Astrocyte of the cerebellum (primary cell): ENCODE measurements at regions not wholly inside any gene's neighbourhood (a gene's known extent, or its start where the extent isn't known, plus 50 kb on each side); places are given as distances from the start of the nearest gene placed in this dataset.

Source experiments
- DNase-seq: peaks from one replicate; pipeline ENCODE4 v3.0.0-alpha.2; 2011; ENCODE audit warnings: low read depth
- H3K4me3 ChIP-seq: 2 replicates; pipeline ENCODE4 v1.5.1; 2011; ENCODE audit warnings: mild to moderate bottlenecking, low read depth, low read length, moderate library complexity
- in situ Hi-C: cut with HindIII; loops from 2 replicates; pipeline ENCODE4 v1.10.0; 2017; ENCODE audit warnings: low sequenced_read_pairs
- TF ChIP-seq, protein P1 (sequence below): IDR thresholded peaks from 2 replicates; pipeline ENCODE4 v1.5.1; 2012; ENCODE audit warnings: low read length, low read depth, moderate library complexity, mild to moderate bottlenecking; ENCODE audit errors: missing control alignments

DNA sequence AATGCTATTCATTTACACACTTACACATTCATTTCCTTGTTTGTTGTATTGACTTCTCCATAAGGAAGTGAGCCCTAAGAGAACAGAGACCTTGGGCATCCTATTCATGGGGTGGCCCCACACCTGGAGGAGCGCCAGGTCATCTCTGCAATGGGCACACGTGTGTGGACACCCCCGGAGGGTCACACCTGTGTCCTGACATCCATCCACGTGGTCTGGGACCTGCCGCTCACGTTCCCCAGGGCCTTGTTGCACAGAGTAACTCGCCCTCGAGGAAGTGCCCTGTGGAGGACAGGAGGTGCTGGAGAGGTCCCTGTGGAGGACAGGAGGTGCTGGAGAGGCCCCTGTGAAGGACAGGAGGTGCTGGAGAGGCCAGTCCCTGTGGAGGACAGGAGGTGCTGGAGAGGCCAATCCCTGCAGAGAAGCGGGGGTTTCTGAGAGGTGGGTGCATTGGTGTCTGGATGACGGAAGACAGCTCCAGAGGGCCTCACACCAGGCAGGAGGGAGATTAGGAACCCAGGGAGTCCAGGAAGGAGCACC lies 73.2 kb upstream of the GPC1 start:
- TF ChIP-seq, protein P1, sequence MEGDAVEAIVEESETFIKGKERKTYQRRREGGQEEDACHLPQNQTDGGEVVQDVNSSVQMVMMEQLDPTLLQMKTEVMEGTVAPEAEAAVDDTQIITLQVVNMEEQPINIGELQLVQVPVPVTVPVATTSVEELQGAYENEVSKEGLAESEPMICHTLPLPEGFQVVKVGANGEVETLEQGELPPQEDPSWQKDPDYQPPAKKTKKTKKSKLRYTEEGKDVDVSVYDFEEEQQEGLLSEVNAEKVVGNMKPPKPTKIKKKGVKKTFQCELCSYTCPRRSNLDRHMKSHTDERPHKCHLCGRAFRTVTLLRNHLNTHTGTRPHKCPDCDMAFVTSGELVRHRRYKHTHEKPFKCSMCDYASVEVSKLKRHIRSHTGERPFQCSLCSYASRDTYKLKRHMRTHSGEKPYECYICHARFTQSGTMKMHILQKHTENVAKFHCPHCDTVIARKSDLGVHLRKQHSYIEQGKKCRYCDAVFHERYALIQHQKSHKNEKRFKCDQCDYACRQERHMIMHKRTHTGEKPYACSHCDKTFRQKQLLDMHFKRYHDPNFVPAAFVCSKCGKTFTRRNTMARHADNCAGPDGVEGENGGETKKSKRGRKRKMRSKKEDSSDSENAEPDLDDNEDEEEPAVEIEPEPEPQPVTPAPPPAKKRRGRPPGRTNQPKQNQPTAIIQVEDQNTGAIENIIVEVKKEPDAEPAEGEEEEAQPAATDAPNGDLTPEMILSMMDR: no peak
- in situ Hi-C loops: no loop called here
- DNase-seq: no peak
- H3K4me3 ChIP-seq: no peak overlapping the region

DNA sequence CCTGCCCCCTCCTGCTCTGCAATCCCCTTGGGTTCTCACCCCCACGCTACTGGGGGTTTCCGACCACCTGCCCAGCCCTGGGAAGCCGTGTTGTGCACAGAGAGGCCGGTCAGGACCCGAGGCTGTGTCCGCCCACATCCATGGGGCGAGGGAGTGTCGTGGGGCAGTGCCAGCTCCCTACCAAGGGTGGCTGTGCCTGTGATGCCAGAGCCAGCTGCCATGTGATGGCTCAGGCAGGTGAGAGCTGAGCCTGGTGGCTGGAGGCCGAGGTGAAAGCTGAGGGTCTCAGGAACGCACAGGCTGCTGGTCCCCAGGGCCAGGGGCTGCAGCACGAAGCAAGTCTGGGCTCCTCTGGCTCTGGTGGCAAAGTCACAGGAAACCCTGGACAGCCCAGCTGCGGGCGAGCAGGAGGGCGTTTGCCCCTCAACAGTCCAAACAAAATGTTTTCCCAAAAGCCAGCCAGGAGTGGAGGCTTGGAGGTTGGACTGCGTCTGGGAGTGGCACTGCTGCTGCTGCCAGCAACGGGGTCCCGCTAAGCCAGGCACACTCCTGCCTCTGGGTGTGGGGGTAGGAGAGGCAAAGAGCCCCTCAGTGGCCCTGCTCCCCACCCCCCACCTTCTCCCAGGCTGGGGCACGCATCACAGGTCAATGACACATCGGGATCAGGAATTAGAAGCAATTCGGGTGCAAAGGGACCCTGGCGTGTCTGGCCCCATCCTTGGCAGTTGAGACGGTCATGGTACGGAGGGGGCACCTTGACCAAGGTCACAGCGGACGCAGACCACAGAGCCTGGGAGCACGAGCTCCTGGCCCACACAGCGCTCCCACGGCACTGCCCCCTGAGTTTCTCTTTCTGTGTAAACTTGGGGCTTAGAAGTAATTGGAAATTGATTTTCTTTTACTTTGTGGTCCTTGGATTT lies 72.4 kb upstream of the GPC1 start:
- H3K4me3 ChIP-seq: no peak overlapping the region
- TF ChIP-seq, protein P1: no peak
- in situ Hi-C loops: no loop called here
- DNase-seq: no peak

DNA sequence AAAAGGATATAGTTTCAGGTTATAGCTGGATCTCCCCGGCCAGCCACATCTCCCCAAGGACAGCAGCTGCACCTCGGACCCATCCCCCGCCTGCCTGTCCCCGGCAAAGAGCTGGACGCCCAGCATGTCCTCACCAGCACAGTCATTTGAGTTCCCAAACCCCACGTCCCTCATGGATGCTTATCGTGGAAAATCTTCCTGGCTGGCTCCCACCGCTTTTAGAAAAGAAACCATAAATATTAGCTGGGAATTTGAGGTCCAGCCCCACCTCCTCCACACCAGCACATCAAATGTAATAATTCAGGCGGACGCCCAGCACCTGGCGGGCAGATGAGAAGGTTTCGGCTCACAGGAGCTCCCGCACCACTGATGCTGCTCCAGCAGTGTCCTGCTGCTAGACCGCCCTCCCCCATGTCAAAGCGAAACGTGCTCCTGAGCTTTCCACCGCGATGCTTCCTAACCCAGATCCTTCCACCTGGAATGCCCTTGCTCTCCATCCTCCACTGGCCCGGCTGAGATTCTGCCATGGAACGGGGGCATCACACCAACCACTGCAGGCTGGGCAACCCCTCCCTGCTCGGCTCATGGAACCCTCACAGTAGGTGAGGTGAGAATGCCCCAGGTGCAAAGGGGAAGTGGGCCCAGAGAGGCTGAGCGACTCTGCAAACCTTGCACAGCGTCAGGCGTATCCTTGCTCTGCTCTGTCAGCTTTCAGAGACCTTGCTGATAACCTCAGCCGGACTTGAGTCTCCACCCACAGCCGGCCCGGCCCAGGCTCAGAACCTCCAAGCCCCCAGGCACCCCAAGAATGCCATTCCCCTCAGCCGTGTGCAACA lies 71.5 kb upstream of the GPC1 start:
- TF ChIP-seq, protein P1: no peak
- H3K4me3 ChIP-seq: no peak overlapping the region
- no peak for DNase-seq
- in situ Hi-C loops: no loop called here

DNA sequence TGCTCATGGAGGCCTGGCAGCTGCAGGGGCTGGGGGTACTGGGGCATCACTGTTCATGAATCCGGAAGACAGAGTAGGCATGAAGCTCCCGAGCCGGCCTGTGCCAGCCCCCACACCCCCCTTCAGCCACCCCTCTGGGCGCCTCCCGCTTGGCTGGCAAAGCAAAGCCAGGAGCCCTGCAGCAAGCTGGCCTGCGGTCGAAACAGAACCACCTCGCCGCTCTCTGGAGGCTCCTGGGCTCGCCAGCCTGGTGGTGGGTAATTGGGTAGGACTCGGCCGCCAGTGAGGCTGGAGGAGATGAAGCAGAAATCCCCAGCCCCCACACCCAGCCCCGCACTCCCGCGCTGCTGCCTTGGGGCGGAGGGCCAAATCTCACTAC lies 70.9 kb upstream of the GPC1 start:
- TF ChIP-seq, protein P1: no peak
- H3K4me3 ChIP-seq: no peak overlapping the region
- in situ Hi-C loops: no loop called here

DNA sequence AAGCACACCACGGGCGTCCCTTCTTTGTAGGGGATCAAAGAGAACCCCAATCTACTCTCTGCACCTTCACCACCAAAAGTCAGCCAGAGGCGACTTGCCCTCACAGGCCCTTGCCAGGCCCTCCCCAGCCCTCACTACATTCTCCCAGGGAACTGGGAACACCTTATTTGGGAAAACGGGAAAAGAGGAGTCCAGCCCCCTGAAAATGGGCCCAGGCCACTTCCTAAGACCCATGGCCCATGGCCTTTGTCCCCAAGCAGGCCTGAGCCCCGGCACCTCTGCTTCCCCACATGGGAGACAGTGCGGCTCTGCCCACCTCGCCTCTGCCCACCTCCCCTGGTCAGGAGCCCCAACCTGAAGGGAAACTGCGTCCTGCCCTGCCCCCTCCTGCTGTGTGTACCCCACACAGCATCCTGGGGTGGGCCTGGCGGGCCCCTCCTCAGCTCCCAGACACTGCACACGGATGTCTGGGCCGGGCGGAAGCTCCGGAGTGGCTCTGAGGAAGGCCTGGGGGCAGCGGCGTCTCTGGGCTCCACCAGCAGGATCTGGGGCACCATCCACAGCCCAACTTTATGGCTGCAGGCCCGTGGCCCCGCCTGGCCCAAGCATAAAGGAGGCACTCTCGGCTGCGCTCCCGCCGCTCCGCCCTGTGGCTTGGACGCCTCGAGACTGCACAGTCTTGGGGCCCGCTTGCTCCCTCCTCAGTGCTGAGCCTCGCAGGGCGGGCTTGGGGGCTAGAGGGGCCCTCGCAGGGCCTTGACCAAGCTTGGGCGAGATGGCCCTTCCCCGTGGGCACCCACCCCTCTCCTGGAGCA lies 70.3 kb upstream of the GPC1 start:
- no peak for DNase-seq
- in situ Hi-C loops: no loop called here
- H3K4me3 ChIP-seq: no peak overlapping the region
- TF ChIP-seq, protein P1: no peak

More for the DNA sequence above, 70.9 kb upstream of the GPC1 start:
- no peak for DNase-seq
